H9 (cell line): ENCODE measurements at regions not wholly inside any gene's neighbourhood (a gene's known extent, or its start where the extent isn't known, plus 50 kb on each side); places are given as distances from the start of the nearest gene placed in this dataset.

ENCODE experiments used
- DNase-seq: peaks from one replicate; pipeline ENCODE4 v3.0.0-alpha.2; 2017
- H2AFZ ChIP-seq: one replicate; pipeline ENCODE4 v1.6.1; 2013; ENCODE audit warnings: mild to moderate bottlenecking, low read length, control low read depth, moderate library complexity
- H2AK5ac ChIP-seq: 2 replicates; pipeline ENCODE4 v1.6.1; 2013; ENCODE audit warnings: low read length, control low read depth, mixed read lengths; ENCODE audit not compliant: insufficient read length
- H2BK120ac ChIP-seq: one replicate; pipeline ENCODE4 v1.6.1; 2013; ENCODE audit warnings: low read depth, mild to moderate bottlenecking, low read length, control low read depth, inconsistent platforms; ENCODE audit not compliant: poor library complexity, severe bottlenecking
- H2BK12ac ChIP-seq: 2 replicates; pipeline ENCODE4 v1.6.1; 2013; ENCODE audit warnings: low read length, control low read depth, mixed read lengths, low read depth; ENCODE audit not compliant: insufficient read length
- H2BK15ac ChIP-seq: 2 replicates; pipeline ENCODE4 v1.6.1; 2013; ENCODE audit warnings: low read depth, low read length, control low read depth
- H2BK20ac ChIP-seq: one replicate; pipeline ENCODE4 v1.6.1; 2013; ENCODE audit warnings: low read depth, mild to moderate bottlenecking, low read length, control low read depth, inconsistent platforms; ENCODE audit not compliant: poor library complexity, severe bottlenecking
- H2BK5ac ChIP-seq: 2 replicates; pipeline ENCODE4 v1.6.1; 2013; ENCODE audit warnings: low read length, control low read depth, mixed read lengths; ENCODE audit not compliant: insufficient read length
- H3K14ac ChIP-seq: 2 replicates; pipeline ENCODE4 v1.6.1; 2013; ENCODE audit warnings: low read length, control low read depth; ENCODE audit not compliant: insufficient read depth
- H3K18ac ChIP-seq: 2 replicates; pipeline ENCODE4 v1.6.1; 2013; ENCODE audit warnings: low read depth, mild to moderate bottlenecking, mixed read lengths, low read length, control low read depth; ENCODE audit not compliant: insufficient read length
- H3K23ac ChIP-seq: 2 replicates; pipeline ENCODE4 v1.6.1; 2013; ENCODE audit warnings: low read length, control low read depth, mixed read lengths, low read depth; ENCODE audit not compliant: insufficient read length
- H3K23me2 ChIP-seq: 2 replicates; pipeline ENCODE4 v1.6.1; 2013; ENCODE audit warnings: low read depth, mild to moderate bottlenecking, mixed read lengths, low read length, control low read depth; ENCODE audit not compliant: insufficient read length, poor library complexity, severe bottlenecking
- H3K27ac ChIP-seq: 2 replicates; pipeline ENCODE4 v1.5.1; 2013; ENCODE audit warnings: low read length, control low read depth, mixed read lengths, low read depth; ENCODE audit not compliant: insufficient read length
- H3K27me3 ChIP-seq: 2 replicates; pipeline ENCODE4 v1.6.1; 2013; ENCODE audit warnings: low read length, control low read depth, inconsistent platforms; ENCODE audit not compliant: insufficient read depth
- H3K4ac ChIP-seq: 2 replicates; pipeline ENCODE4 v1.6.1; 2013; ENCODE audit warnings: low read depth, mild to moderate bottlenecking, control low read depth, inconsistent platforms, low read length, moderate library complexity
- H3K4me1 ChIP-seq: 2 replicates; pipeline ENCODE4 v1.6.1; 2013; ENCODE audit warnings: low read length, control low read depth, inconsistent platforms; ENCODE audit not compliant: insufficient read depth
- H3K4me2 ChIP-seq: 2 replicates; pipeline ENCODE4 v1.6.1; 2013; ENCODE audit warnings: low read length, control low read depth, mixed read lengths; ENCODE audit not compliant: insufficient read length, insufficient read depth
- H3K56ac ChIP-seq: 2 replicates; pipeline ENCODE4 v1.6.1; 2013; ENCODE audit warnings: low read depth, mild to moderate bottlenecking, mixed read lengths, low read length, control low read depth; ENCODE audit not compliant: insufficient read length
- H3K79me1 ChIP-seq: 2 replicates; pipeline ENCODE4 v1.6.1; 2013; ENCODE audit warnings: low read depth, mild to moderate bottlenecking, moderate library complexity, low read length, control low read depth, inconsistent platforms; ENCODE audit not compliant: insufficient read depth, poor library complexity, severe bottlenecking
- H3K79me2 ChIP-seq: 2 replicates; pipeline ENCODE4 v1.6.1; 2013; ENCODE audit warnings: low read length, control low read depth, inconsistent platforms; ENCODE audit not compliant: insufficient read depth
- H3K9ac ChIP-seq: 2 replicates; pipeline ENCODE4 v1.6.1; 2013; ENCODE audit warnings: low read length, control low read depth, mixed read lengths; ENCODE audit not compliant: insufficient read length; ENCODE audit errors: extremely low read depth
- H3K9me3 ChIP-seq: one replicate; pipeline ENCODE4 v1.6.1; 2013; ENCODE audit warnings: low read depth, low read length, inconsistent platforms; ENCODE audit not compliant: control insufficient read depth
- H3T11ph ChIP-seq: one replicate; pipeline ENCODE4 v1.6.1; 2013; ENCODE audit warnings: mild to moderate bottlenecking, low read length, control low read depth, inconsistent platforms
- H4K20me1 ChIP-seq: one replicate; pipeline ENCODE4 v1.6.1; 2013; ENCODE audit not compliant: control insufficient read depth, insufficient read length, insufficient read depth
- H4K5ac ChIP-seq: 2 replicates; pipeline ENCODE4 v1.6.1; 2013; ENCODE audit warnings: low read depth, mild to moderate bottlenecking, mixed read lengths, low read length, control low read depth; ENCODE audit not compliant: insufficient read length
- H4K8ac ChIP-seq: replicated peaks from 2 replicates; pipeline ENCODE4 v1.6.1; 2013; ENCODE audit warnings: low read length, control low read depth, mixed read lengths, low read depth; ENCODE audit not compliant: insufficient read length
- H4K91ac ChIP-seq: 2 replicates; pipeline ENCODE4 v1.6.1; 2013; ENCODE audit warnings: low read depth, mild to moderate bottlenecking, moderate library complexity, mixed read lengths, low read length, control low read depth; ENCODE audit not compliant: insufficient read length
- H3K27ac Mint-ChIP-seq, 3 experiments: 2 replicates in 2 of 3; 3 replicates in 1 of 3; pipeline ENCODE4 v1.8.0; 2020 to 2021; ENCODE audit warnings: mixed read lengths in 3 of 3, mild to moderate bottlenecking in 1 of 3, moderate library complexity in 1 of 3
- H3K27me3 Mint-ChIP-seq: 2 replicates; pipeline ENCODE4 v1.8.0; 2021; ENCODE audit warnings: low read depth, mild to moderate bottlenecking, moderate library complexity, mixed read lengths
- H3K36me3 Mint-ChIP-seq, 3 experiments: 2 replicates in 2 of 3; 3 replicates in 1 of 3; pipeline ENCODE4 v1.8.0; 2020 to 2021; ENCODE audit warnings: low read depth in 3 of 3, mixed read lengths in 3 of 3; ENCODE audit not compliant: insufficient read depth in 1 of 3
- H3K4me1 Mint-ChIP-seq, 2 experiments: 2 replicates each; pipeline ENCODE4 v1.8.0; 2020; ENCODE audit warnings: mixed read lengths in 2 of 2
- H3K4me3 Mint-ChIP-seq, 2 experiments: 2 replicates in 1 of 2; 3 replicates in 1 of 2; pipeline ENCODE4 v1.8.0; 2020 to 2021; ENCODE audit warnings: mild to moderate bottlenecking in 2 of 2, mixed read lengths in 2 of 2, moderate library complexity in 1 of 2
- H3K9me3 Mint-ChIP-seq, 2 experiments: 2 replicates in 1 of 2; 3 replicates in 1 of 2; pipeline ENCODE4 v1.8.0; 2020; ENCODE audit warnings: mild to moderate bottlenecking in 2 of 2, mixed read lengths in 2 of 2, moderate library complexity in 1 of 2
- CTCF ChIP-seq: fragments of 200-600 bp; sonication (generic); conservative IDR thresholded peaks from 3 replicates; pipeline ENCODE4 v1.8.0; 2021; ENCODE audit warnings: antibody characterized with exemption, mild to moderate bottlenecking
- WGBS: extraction: QIAGEN DNeasy Blood & Tissue Kit; methylation state at CpG from one replicate; pipeline ENCODE4 v1.1.7; 2013; ENCODE audit warnings: missing lambda C conversion rate, low lambda C conversion rate, mixed read lengths; ENCODE audit not compliant: insufficient read length; ENCODE audit errors: extremely low coverage; 5-methylcytosine and 5-hydroxymethylcytosine counted together

GRCh38 chr18:71049893-71050292 lies 761.0 kb downstream of the SOCS6 start:
- DNase-seq, result no peak
- no peaks in the 10 kb centered on the region for H3K36me3 Mint-ChIP-seq
- no peak overlapping the region for H3K9ac ChIP-seq

More at GRCh38 chr18:71049893-71050292, 761.0 kb downstream of the SOCS6 start:
- H2AFZ ChIP-seq, result no peak overlapping the region
- Mint-ChIP-seq H3K27ac (no peak overlapping the region), H3K4me1 (no peaks in the 10 kb centered on the region), H3K27me3 (no peaks in the 10 kb centered on the region), H3K9me3 (no peaks in the 10 kb centered on the region), H3K4me3 (no peak overlapping the region)
- no peak overlapping the region for H3K27ac ChIP-seq
- no peaks in the 10 kb centered on the region for H3K4me1 ChIP-seq
- H2BK15ac ChIP-seq, result no peak overlapping the region
- no CpG with 5 or more reads among the region's 1 CpG for WGBS
- H3K18ac ChIP-seq, result no peak overlapping the region
- H2BK5ac ChIP-seq, result no peak overlapping the region
- no peak overlapping the region for H3K4ac ChIP-seq
- no peak overlapping the region for H4K8ac ChIP-seq
- H4K91ac ChIP-seq, result no peak overlapping the region
- no peaks in the 10 kb centered on the region for H3K23me2 ChIP-seq
- no peaks in the 10 kb centered on the region for H3K27me3 ChIP-seq
- no peak overlapping the region for H2BK20ac ChIP-seq
- H4K5ac ChIP-seq, result no peak overlapping the region
- H3K9me3 ChIP-seq, result no peaks in the 10 kb centered on the region
- H2AK5ac ChIP-seq, result no peak overlapping the region
- no peak overlapping the region for H2BK12ac ChIP-seq
- no peaks in the 10 kb centered on the region for H4K20me1 ChIP-seq
- H3T11ph ChIP-seq, result no peak overlapping the region
- H3K79me2 ChIP-seq, result no peaks in the 10 kb centered on the region
- TF ChIP-seq CTCF, result no peak
- no peak overlapping the region for H2BK120ac ChIP-seq
- no peak overlapping the region for H3K23ac ChIP-seq
- no peaks in the 10 kb centered on the region for H3K79me1 ChIP-seq
- no peak overlapping the region for H3K56ac ChIP-seq
- H3K14ac ChIP-seq, result no peak overlapping the region
- no peak overlapping the region for H3K4me2 ChIP-seq
